MM.1S (cell line): ENCODE measurements at regions not wholly inside any gene's neighbourhood (a gene's known extent, or its start where the extent isn't known, plus 50 kb on each side); places are given as distances from the start of the nearest gene placed in this dataset.

ENCODE experiments used
- DNase-seq: peaks from one replicate; pipeline ENCODE4 v3.0.0-alpha.2; 2015
- H2AFZ ChIP-seq: fragments of 300-600 bp; sonication (generic); 2 replicates; pipeline ENCODE4 v1.6.0; 2016; ENCODE audit warnings: antibody characterized with exemption, low read length
- H3F3A ChIP-seq: fragments of 300-600 bp; sonication (generic); 2 replicates; pipeline ENCODE4 v1.6.1; 2016; ENCODE audit warnings: mild to moderate bottlenecking, antibody characterized with exemption, low read length, moderate library complexity, mixed read lengths; ENCODE audit not compliant: insufficient read depth
- H3K27ac ChIP-seq: fragments of 300-600 bp; sonication (generic); 2 replicates; pipeline ENCODE4 v1.5.1; 2016; ENCODE audit warnings: mild to moderate bottlenecking, low read length
- H3K27me3 ChIP-seq: fragments of 300-600 bp; sonication (generic); replicated peaks from 2 replicates; pipeline ENCODE4 v1.6.0; 2016; ENCODE audit warnings: low read length; ENCODE audit not compliant: insufficient read depth
- H3K36me3 ChIP-seq: fragments of 300-600 bp; sonication (generic); replicated peaks from 2 replicates; pipeline ENCODE4 v1.6.1; 2016; ENCODE audit warnings: mild to moderate bottlenecking, low read length, mixed read lengths; ENCODE audit not compliant: insufficient read depth
- H3K4me1 ChIP-seq: fragments of 300-600 bp; sonication (generic); 2 replicates; pipeline ENCODE4 v1.6.1; 2016; ENCODE audit warnings: low read length, mixed read lengths
- H3K4me2 ChIP-seq: fragments of 300-600 bp; sonication (generic); 2 replicates; pipeline ENCODE4 v1.6.0; 2016; ENCODE audit warnings: low read depth, low read length
- H3K4me3 ChIP-seq: fragments of 300-600 bp; sonication (generic); 2 replicates; pipeline ENCODE4 v1.5.1; 2016; ENCODE audit warnings: low read length, mixed read lengths
- H3K79me2 ChIP-seq: fragments of 300-600 bp; sonication (generic); 2 replicates; pipeline ENCODE4 v1.6.1; 2016; ENCODE audit warnings: mixed run types, low read length, mixed read lengths
- H3K9ac ChIP-seq: fragments of 300-600 bp; sonication (generic); 2 replicates; pipeline ENCODE4 v1.6.1; 2016; ENCODE audit warnings: low read length, mixed read lengths
- H3K9me2 ChIP-seq: fragments of 300-600 bp; sonication (generic); replicated peaks from 2 replicates; pipeline ENCODE4 v1.6.1; 2016; ENCODE audit warnings: mild to moderate bottlenecking, low read length, mixed read lengths; ENCODE audit not compliant: insufficient read depth
- H3K9me3 ChIP-seq: fragments of 300-600 bp; sonication (generic); replicated peaks from 2 replicates; pipeline ENCODE4 v1.6.1; 2016; ENCODE audit warnings: mild to moderate bottlenecking, low read length, mixed read lengths; ENCODE audit not compliant: insufficient read depth
- H4K20me1 ChIP-seq: fragments of 300-600 bp; sonication (generic); 2 replicates; pipeline ENCODE4 v1.6.1; 2016; ENCODE audit warnings: mild to moderate bottlenecking, low read length, moderate library complexity, mixed read lengths; ENCODE audit not compliant: insufficient read depth
- EZH2 ChIP-seq: fragments of 300-600 bp; sonication (generic); optimal IDR thresholded peaks from 2 replicates; pipeline ENCODE3; 2017; ENCODE audit warnings: low read depth, mild to moderate bottlenecking, antibody characterized with exemption, low read length, mixed read lengths
- EZH2phosphoT487 ChIP-seq: fragments of 300-600 bp; sonication (generic); IDR thresholded peaks from 2 replicates; pipeline ENCODE4 v1.6.1; 2018; ENCODE audit warnings: antibody characterized with exemption, low read length
- TF ChIP-seq, protein P1 (sequence below): fragments of 300-600 bp; sonication (generic); IDR thresholded peaks from 2 replicates; pipeline ENCODE4 v1.5.1; 2016; ENCODE audit warnings: antibody characterized with exemption, low read length, mixed read lengths

DNA sequence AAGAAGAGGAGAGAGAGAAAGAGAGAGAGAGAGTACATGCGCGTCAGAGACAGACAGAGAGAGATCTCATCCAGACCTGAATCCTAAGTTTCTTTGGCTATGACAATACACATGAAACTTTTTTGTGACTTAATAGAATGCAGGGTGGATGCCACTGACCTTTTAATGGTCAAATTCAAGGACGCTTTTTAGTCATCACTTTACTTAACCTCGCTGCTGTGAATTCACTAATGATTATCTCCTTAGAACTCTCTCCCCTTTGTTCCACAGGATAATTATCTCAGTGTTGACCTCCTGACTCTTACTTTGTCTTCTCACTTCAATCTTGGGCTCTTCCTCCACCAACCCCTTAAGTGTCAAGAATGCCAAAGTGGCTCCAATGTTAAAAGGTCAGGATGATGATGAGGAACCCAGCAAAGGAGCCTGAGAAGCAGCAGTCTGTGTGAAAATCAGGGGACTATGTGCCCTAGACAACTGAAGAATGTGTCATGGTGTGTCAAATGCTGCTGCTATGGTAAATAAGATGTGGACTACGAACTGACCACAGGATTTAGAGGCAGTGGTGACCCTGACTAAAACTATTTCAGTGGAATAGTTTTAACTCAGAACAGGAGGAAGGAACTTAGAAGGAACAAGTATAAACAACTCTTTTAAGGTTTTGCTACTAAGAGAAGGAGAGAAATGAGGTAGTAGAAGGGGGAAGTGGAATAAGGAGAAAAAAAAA is 382.1 kb downstream of the ZEB2 start:
- Histone ChIP-seq H3K9ac (no peak overlapping the region), H3K4me3 (no peak overlapping the region), H3K4me2 (no peak overlapping the region), H2AFZ (no peak overlapping the region), H3K9me2 (no peaks in the 10 kb centered on the region), H3F3A (no peaks in the 10 kb centered on the region), H3K9me3 (no peaks in the 10 kb centered on the region), H3K27ac (no peak overlapping the region), H3K27me3 (no peaks in the 10 kb centered on the region), H3K4me1 (no peaks in the 10 kb centered on the region), H4K20me1 (no peaks in the 10 kb centered on the region), H3K36me3 (no peaks in the 10 kb centered on the region), H3K79me2 (no peaks in the 10 kb centered on the region)
- no peak for TF ChIP-seq EZH2
- no peak for TF ChIP-seq EZH2phosphoT487
- TF ChIP-seq, protein P1, sequence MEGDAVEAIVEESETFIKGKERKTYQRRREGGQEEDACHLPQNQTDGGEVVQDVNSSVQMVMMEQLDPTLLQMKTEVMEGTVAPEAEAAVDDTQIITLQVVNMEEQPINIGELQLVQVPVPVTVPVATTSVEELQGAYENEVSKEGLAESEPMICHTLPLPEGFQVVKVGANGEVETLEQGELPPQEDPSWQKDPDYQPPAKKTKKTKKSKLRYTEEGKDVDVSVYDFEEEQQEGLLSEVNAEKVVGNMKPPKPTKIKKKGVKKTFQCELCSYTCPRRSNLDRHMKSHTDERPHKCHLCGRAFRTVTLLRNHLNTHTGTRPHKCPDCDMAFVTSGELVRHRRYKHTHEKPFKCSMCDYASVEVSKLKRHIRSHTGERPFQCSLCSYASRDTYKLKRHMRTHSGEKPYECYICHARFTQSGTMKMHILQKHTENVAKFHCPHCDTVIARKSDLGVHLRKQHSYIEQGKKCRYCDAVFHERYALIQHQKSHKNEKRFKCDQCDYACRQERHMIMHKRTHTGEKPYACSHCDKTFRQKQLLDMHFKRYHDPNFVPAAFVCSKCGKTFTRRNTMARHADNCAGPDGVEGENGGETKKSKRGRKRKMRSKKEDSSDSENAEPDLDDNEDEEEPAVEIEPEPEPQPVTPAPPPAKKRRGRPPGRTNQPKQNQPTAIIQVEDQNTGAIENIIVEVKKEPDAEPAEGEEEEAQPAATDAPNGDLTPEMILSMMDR = no peak
- no peak for DNase-seq

DNA sequence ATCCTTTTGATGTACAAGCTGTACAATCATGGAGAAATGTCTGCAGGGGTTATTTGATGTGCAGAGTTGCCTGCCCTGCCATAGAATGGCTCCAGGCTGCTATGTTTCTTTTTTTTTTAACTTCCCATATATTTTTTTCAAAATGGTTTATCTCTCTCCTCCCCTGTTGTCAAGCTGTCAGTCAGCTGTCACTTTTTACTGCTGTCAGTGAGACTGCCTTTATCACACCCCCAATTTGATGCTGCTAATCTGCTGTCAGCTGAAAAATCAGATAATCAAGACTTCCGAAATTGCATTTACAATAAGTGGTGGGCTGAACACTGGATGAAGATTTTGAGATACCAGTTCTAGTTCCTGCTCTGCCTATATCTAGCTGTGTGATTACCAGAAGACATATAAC is 382.6 kb downstream of the ZEB2 start:
- DNase-seq = no peak
- Histone ChIP-seq H3F3A (no peaks in the 10 kb centered on the region), H3K4me1 (no peaks in the 10 kb centered on the region)

DNA sequence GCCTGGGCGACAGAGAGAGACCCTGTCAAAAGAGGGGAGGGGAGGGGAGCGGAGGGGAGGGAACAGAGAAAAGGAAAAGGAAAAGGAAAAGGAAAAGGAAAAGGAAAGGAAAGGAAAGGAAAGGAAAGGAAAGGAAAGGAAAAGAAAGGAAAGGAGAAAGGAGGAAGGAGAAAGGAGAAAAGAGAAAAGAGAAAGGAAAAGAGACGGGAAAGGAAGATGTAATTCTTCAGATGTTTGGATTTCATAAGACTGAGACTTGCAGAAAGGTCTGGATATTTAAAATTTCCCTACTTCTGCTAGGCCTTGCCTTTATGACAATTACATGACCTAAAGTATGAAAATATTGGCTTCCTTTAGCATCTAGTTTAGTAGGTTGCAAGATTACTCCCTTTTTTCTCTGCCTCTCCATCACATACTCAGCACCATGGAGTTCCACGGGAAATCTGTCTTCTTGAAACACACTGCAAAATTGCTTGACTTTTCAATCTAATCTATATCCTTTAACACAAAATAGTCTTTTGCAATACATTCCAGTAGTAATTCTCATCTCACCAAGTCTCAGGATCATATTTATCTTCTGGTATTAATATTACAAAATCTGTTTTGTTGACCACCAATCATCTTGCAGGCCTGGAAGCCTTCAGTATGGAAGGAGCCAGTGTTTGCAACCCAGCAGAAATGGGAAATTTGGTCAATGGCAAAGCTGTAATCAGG is 383.5 kb downstream of the ZEB2 start:
- Histone ChIP-seq H3K27ac (no peak overlapping the region), H3K79me2 (no peaks in the 10 kb centered on the region), H4K20me1 (no peaks in the 10 kb centered on the region), H3K9me2 (no peaks in the 10 kb centered on the region), H3F3A (no peaks in the 10 kb centered on the region), H3K4me3 (no peak overlapping the region), H3K36me3 (no peaks in the 10 kb centered on the region), H3K4me2 (no peak overlapping the region), H3K9me3 (no peaks in the 10 kb centered on the region), H3K27me3 (no peaks in the 10 kb centered on the region), H3K4me1 (no peaks in the 10 kb centered on the region), H2AFZ (no peak overlapping the region), H3K9ac (no peak overlapping the region)
- no peak for DNase-seq
- TF ChIP-seq EZH2phosphoT487 (no peak), EZH2 (no peak)
- TF ChIP-seq, protein P1 = no peak

More for the DNA sequence above, 382.6 kb downstream of the ZEB2 start:
- Histone ChIP-seq H3K4me2 (no peak overlapping the region), H4K20me1 (no peaks in the 10 kb centered on the region), H2AFZ (no peak overlapping the region), H3K9me3 (no peaks in the 10 kb centered on the region), H3K27me3 (no peaks in the 10 kb centered on the region), H3K9ac (no peak overlapping the region), H3K4me3 (no peak overlapping the region), H3K27ac (no peak overlapping the region), H3K9me2 (no peaks in the 10 kb centered on the region), H3K79me2 (no peaks in the 10 kb centered on the region), H3K36me3 (no peaks in the 10 kb centered on the region)
- no peak for TF ChIP-seq EZH2phosphoT487
- TF ChIP-seq, protein P1 = no peak
- no peak for TF ChIP-seq EZH2
